ENCODE measurements at regions not wholly inside any gene's neighbourhood (a gene's known extent, or its start where the extent isn't known, plus 50 kb on each side); places are given as distances from the start of the nearest gene placed in this dataset.

DNA sequence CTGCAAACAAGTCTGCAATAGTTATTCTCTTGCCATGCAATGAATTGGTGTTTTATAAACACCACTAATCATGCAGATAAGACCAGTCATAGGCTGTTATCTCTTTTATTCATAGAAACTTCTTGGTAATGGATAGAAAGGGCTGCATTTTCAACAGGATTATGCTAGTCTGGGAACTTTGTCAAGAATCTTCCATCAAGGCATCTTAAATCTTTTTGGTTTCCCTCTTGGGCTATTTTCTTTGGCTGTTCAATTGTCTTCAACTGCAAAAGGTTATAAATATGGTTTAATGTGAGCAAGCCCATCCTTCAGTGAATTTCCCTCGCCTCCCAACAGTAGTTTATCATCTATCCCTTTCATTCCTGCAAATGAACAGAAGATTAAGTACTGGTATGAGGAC lies 59.0 kb upstream of the MINAR1 start:
- no peak for DNase-seq (ENCODE audit: low spot score)

DNA sequence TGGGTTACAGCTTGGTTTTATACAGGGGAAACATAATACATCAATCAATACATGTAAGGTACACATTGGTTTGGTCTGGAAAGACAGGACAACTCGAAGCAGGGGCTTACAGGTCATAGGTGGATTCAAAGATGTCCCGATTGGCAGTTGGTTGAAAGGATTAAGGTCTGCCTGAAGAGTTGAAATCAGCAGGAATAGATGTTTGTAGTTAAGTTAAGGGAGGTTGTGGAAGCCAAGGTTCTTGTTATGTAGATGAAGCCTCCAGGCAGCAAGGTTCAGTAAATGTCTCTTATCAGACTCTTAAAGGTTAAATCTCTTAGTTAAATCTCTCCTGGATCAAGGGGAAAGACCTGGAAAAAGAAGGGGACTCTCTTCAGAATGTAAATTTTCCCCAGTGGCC lies 58.4 kb upstream of the MINAR1 start:
- DNase-seq (ENCODE audit: low spot score), result no peak

DNA sequence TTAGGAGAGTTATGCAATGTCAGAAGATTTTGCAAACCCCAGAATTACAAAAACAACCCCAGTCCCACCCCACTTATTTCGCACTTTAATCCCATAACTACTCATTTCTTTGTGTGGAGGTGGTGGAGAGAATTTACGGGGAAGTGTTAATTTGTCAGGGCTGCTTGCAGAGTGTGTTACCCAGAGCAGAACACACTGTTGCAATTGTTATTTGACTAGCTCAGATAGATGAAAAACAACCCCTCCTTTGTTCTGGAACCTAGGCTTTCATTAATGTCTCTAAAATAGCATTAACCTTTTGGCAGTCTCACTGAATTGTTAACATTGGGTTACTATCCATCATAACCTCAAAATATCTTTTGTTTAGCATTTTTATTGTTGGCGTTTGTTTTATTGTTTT lies 55.8 kb upstream of the MINAR1 start:
- no peak for DNase-seq (ENCODE audit: low spot score)

DNA sequence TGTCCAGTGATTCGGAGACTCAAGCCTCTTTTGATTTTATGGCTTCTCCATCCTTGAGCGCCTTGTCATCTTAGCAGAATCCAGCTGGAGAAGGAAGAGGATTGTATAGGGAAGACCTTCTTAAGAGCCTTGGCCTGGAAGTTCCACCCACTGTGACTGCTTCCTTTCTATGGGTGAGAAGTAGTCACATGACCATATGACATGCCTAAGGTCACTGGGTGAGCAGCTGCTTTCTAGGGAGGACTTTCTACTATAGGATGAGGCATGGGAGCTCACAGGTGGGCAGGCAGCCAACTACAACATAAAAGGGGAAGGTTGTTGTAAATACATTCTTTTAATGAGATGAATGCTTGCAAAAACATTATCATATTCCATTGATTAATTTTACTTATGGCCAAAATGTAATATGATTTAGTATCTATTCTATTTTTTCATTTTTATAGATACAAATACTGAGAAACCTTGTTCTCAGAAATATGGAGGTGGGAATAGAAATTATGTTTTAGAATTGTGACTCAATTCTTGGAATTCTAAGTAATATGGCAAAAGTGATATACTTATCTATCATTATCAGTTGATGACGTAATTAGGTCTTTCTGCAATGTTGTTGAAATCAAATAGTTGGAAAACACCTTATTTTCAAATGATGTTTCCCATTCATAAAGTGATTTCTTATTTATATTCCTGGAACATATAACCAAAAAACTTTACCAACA lies 53.6 kb upstream of the MINAR1 start:
- DNase-seq (ENCODE audit: low spot score), result no peak

DNA sequence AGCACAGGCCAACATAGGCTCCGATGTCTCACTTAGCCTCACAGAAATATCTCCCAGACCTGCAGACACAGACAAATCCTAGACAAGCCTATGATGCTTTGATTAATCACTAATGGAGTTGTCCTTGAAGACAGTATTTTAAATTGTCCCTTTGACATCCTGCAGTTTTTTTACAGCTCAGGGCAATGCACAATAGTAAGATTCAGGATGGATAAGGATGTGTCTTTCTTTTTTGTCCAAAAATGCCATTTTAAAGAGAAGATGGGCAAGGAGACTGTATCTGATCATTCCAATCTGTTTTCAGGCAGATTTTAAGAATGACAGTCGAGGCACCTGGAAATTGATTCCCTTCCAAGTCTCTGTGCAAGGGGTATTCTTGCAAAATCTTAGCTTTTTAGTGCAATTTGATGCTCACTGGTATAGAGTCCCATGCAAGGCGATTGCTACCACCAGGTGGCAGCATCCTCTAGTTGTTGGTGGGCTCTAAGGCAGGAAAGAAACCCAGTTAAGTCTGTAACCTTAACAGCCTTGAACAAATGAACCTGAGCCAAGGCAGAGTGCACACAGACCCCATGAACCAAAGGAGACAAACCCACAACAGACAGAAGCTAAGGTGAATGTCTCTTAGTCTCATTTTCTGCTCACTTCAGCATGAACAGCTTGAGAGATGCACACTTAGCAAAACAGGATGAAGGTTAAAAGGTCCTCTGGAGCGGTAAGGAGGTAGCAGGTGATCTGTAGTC lies 51.2 kb upstream of the MINAR1 start:
- DNase-seq (ENCODE audit: low spot score), result peak; percentile 90

DNA sequence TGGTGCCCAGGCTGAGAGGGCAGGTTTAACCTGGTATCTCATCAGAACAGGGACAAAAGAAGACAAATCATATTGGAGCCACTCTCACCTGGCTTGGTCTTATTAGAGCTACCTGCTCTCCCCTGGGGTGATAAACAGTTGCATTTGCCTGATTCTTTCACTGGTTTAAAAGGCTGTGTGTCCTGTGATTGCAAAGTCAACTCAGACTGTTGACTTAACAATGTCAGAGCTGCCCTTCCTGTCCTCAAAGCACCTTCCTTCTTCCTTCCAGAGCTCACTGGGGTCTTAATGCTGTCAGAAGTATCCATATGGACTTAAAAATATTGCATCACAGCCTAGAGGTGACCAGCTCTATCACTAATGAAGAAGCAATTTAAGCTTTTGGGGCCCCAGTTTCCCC lies 50.5 kb upstream of the MINAR1 start:
- no peak for DNase-seq (ENCODE audit: low spot score)

All from cerebellar cortex (tissue), 1 donor.